Gastroesophageal sphincter (tissue), 4 donors: ENCODE measurements at regions not wholly inside any gene's neighbourhood (a gene's known extent, or its start where the extent isn't known, plus 50 kb on each side); places are given as distances from the start of the nearest gene placed in this dataset.

ENCODE experiments used
- ATAC-seq: fragments of 150-250 bp; one replicate; pipeline ENCODE4 v1.9.1; 2016; ENCODE audit warnings: mild to moderate bottlenecking, moderate library complexity
- H3K27ac ChIP-seq, 4 donors: fragments of 200-600 bp; sonication (generic) in 3 of 4; 1 replicate in 3 of 4; 2 replicates in 1 of 4; pipeline ENCODE4 v1.5.1; 2016 to 2019
- H3K27me3 ChIP-seq: fragments of 200-600 bp; sonication (generic); one replicate; pipeline ENCODE4 v1.5.1; 2019
- H3K36me3 ChIP-seq, 2 donors: fragments of 200-600 bp; sonication (generic); one replicate each; pipeline ENCODE4 v1.5.1; 2019; ENCODE audit warnings: control low read depth in 1 of 2
- H3K4me1 ChIP-seq, 3 donors: fragments of 200-600 bp; sonication (generic); 1 replicate in 2 of 3; 2 replicates in 1 of 3; pipeline ENCODE4 v1.5.1; 2016 to 2019; ENCODE audit warnings: control low read depth in 2 of 3
- H3K4me3 ChIP-seq, 2 donors: fragments of 200-600 bp; sonication (generic); one replicate each; pipeline ENCODE4 v1.5.1; 2019; ENCODE audit warnings: mild to moderate bottlenecking in 1 of 2, moderate library complexity in 1 of 2
- H3K9me3 ChIP-seq, 3 donors: fragments of 200-600 bp; sonication (generic); one replicate each; pipeline ENCODE4 v1.5.1; 2017 to 2019; ENCODE audit warnings: control low read depth in 2 of 3
- EP300 ChIP-seq: sonication (generic); formaldehyde crosslinking; IDR thresholded peaks from one replicate; pipeline ENCODE4 v1.6.1; 2017; ENCODE audit warnings: antibody characterized with exemption, mild to moderate bottlenecking
- POLR2A ChIP-seq, 2 donors: fragments of 450-650 bp; IDR thresholded peaks; one replicate each; pipeline ENCODE4 v1.6.1; 2017; ENCODE audit warnings: antibody characterized with exemption in 2 of 2, mild to moderate bottlenecking in 2 of 2, moderate library complexity in 1 of 2
- POLR2AphosphoS5 ChIP-seq: sonication (generic); formaldehyde crosslinking; IDR thresholded peaks from one replicate; pipeline ENCODE4 v1.6.1; 2017; ENCODE audit warnings: antibody characterized with exemption
- WGBS, 2 donors: methylation state at CpG; one replicate each; pipeline ENCODE4 v1.1.5; 2018; ENCODE audit warnings: low coverage in 1 of 2; 5-methylcytosine and 5-hydroxymethylcytosine counted together
- TF ChIP-seq, protein P1 (sequence below), 4 experiments: fragments of 200-600 bp in 2 of 4; fragments of 450-650 bp in 2 of 4; sonication (generic) in 1 of 4; IDR thresholded peaks; one replicate each; pipeline ENCODE4 v1.5.1; 2017 to 2019; ENCODE audit warnings: antibody characterized with exemption in 4 of 4, mild to moderate bottlenecking in 2 of 4, moderate library complexity in 2 of 4

DNA sequence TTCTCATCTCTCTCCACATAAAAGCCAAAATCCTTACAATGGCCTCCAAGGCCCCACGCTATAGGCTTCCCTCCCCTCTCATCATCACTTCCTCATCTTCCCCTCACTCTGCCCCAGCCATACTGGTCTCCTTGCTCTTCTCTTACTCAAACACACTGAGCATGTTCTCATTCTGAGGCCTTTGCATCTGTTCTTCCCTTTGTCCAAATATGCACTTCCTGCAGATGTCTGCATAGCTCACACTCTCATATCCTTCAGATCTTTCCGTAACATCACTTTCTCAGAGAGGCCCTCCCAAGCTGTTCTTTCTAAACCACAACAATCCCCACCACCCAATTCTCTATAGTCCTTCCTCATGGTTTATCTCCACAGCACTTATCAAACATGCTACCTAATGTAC lies 284.1 kb downstream of the HHIPL2 start:
- 75 to 82% methylated on average over 1 to 2 of the region's 2 CpGs for WGBS, 2 donors
- TF ChIP-seq EP300 (no peak), POLR2AphosphoS5 (no peak), POLR2A (IDR thresholded peaks at IDR 0.05) (no peak)
- TF ChIP-seq, protein P1, sequence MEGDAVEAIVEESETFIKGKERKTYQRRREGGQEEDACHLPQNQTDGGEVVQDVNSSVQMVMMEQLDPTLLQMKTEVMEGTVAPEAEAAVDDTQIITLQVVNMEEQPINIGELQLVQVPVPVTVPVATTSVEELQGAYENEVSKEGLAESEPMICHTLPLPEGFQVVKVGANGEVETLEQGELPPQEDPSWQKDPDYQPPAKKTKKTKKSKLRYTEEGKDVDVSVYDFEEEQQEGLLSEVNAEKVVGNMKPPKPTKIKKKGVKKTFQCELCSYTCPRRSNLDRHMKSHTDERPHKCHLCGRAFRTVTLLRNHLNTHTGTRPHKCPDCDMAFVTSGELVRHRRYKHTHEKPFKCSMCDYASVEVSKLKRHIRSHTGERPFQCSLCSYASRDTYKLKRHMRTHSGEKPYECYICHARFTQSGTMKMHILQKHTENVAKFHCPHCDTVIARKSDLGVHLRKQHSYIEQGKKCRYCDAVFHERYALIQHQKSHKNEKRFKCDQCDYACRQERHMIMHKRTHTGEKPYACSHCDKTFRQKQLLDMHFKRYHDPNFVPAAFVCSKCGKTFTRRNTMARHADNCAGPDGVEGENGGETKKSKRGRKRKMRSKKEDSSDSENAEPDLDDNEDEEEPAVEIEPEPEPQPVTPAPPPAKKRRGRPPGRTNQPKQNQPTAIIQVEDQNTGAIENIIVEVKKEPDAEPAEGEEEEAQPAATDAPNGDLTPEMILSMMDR (IDR thresholded peaks at IDR 0.05): no peak

GRCh38 chr1:222257027-222257426 lies 290.9 kb downstream of the HHIPL2 start:
- WGBS, 2 donors: 37 to 46% methylated on average over 2 of the region's 2 CpGs
- Histone ChIP-seq H3K27ac (no peak overlapping the region), H3K27me3 (no peaks in the 10 kb centered on the region), H3K4me1 (no peaks in the 10 kb centered on the region), H3K9me3 (peaks cover 0 to 13% (median 0%) of the 10 kb centered on the region in 3 donors), H3K4me3 (no peak overlapping the region), H3K36me3 (no peaks in the 10 kb centered on the region)
- no peak for ATAC-seq
- TF ChIP-seq POLR2AphosphoS5 (no peak), POLR2A (IDR thresholded peaks at IDR 0.05) (no peak), EP300 (no peak)
- TF ChIP-seq, protein P1 (IDR thresholded peaks at IDR 0.05): no peak

More for the DNA sequence above, 284.1 kb downstream of the HHIPL2 start:
- no peaks in the 10 kb centered on the region for H3K9me3 ChIP-seq
- no peak overlapping the region for H3K27ac ChIP-seq
- no peak overlapping the region for H3K4me3 ChIP-seq
- H3K4me1 ChIP-seq: peaks cover 0 to 5% (median 0%) of the 10 kb centered on the region in 3 donors
- H3K27me3 ChIP-seq: no peaks in the 10 kb centered on the region
- ATAC-seq: no peak
- H3K36me3 ChIP-seq: no peaks in the 10 kb centered on the region

DNA sequence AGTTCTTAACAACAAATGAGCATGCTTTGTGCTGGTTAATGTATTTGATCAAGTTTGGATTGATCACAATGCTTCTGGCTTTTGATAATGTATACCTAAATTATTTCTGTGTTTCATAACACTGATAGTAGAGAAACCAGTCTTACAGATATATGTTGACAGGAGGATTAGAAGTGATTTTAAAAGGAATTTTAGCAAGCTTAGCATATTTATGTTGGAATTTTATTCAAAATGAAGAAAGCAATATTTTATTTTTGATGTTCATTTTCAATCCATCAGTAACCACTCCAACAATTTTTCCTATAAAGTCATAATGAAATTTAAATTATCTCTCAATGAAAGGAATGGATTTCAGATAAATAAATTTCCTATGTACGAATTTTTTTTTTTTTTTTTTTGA lies 291.8 kb downstream of the HHIPL2 start:
- Histone ChIP-seq H3K4me1 (no peaks in the 10 kb centered on the region), H3K4me3 (no peak overlapping the region), H3K27ac (no peak overlapping the region), H3K36me3 (no peaks in the 10 kb centered on the region), H3K9me3 (peaks cover 0 to 17% (median 0%) of the 10 kb centered on the region in 3 donors), H3K27me3 (no peaks in the 10 kb centered on the region)
- ATAC-seq: no peak
- no peak for TF ChIP-seq POLR2A (IDR thresholded peaks at IDR 0.05)
- TF ChIP-seq EP300: no peak
- TF ChIP-seq, protein P1 (IDR thresholded peaks at IDR 0.05): no peak
- TF ChIP-seq POLR2AphosphoS5: no peak
- WGBS, 2 donors: 67 to 94% methylated on average over 1 of the region's 1 CpG

GRCh38 chr1:222252788-222253187 lies 295.1 kb downstream of the HHIPL2 start:
- 67 to 93% methylated on average over 4 of the region's 4 CpGs for WGBS, 2 donors
- H3K27ac ChIP-seq: no peak overlapping the region
- H3K36me3 ChIP-seq: no peaks in the 10 kb centered on the region
- TF ChIP-seq EP300: no peak
- no peak for TF ChIP-seq POLR2AphosphoS5
- TF ChIP-seq, protein P1 (IDR thresholded peaks at IDR 0.05): no peak
- TF ChIP-seq POLR2A (IDR thresholded peaks at IDR 0.05): no peak
- H3K4me3 ChIP-seq: no peak overlapping the region
- ATAC-seq: no peak
- H3K4me1 ChIP-seq: no peaks in the 10 kb centered on the region
- H3K27me3 ChIP-seq: no peaks in the 10 kb centered on the region
- H3K9me3 ChIP-seq: peaks cover 0 to 17% (median 0%) of the 10 kb centered on the region in 3 donors

DNA sequence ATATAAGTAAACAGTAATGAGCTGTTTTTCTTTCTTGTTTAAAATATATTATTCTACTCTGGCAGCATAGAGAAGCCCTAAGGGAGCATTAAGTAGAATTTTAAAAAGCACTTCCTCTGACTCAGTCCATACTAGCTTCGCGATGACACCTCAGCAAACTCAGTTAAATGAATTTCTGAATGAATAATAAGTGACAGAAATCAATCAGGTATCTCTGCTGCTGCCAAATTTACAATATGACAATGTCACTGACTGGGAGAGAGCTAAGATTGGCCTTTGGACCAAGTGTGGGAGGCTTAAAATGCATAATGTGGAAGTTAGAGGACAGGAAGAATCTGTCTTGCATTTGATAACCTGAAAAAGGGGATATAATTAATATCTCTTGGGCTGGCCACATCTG lies 296.1 kb downstream of the HHIPL2 start:
- no peak overlapping the region for H3K4me3 ChIP-seq
- WGBS, 2 donors: 93 to 100% methylated on average over 2 of the region's 2 CpGs
- TF ChIP-seq, protein P1 (IDR thresholded peaks at IDR 0.05): no peak
- TF ChIP-seq EP300 (no peak), POLR2A (IDR thresholded peaks at IDR 0.05) (no peak), POLR2AphosphoS5 (no peak)
- H3K27me3 ChIP-seq: no peaks in the 10 kb centered on the region
- no peaks in the 10 kb centered on the region for H3K36me3 ChIP-seq
- H3K9me3 ChIP-seq: peaks cover 0 to 17% (median 0%) of the 10 kb centered on the region in 3 donors
- no peaks in the 10 kb centered on the region for H3K4me1 ChIP-seq
- no peak overlapping the region for H3K27ac ChIP-seq
- no peak for ATAC-seq
